ENCODE measurements at regions not wholly inside any gene's neighbourhood (a gene's known extent, or its start where the extent isn't known, plus 50 kb on each side); places are given as distances from the start of the nearest gene placed in this dataset.

DNA sequence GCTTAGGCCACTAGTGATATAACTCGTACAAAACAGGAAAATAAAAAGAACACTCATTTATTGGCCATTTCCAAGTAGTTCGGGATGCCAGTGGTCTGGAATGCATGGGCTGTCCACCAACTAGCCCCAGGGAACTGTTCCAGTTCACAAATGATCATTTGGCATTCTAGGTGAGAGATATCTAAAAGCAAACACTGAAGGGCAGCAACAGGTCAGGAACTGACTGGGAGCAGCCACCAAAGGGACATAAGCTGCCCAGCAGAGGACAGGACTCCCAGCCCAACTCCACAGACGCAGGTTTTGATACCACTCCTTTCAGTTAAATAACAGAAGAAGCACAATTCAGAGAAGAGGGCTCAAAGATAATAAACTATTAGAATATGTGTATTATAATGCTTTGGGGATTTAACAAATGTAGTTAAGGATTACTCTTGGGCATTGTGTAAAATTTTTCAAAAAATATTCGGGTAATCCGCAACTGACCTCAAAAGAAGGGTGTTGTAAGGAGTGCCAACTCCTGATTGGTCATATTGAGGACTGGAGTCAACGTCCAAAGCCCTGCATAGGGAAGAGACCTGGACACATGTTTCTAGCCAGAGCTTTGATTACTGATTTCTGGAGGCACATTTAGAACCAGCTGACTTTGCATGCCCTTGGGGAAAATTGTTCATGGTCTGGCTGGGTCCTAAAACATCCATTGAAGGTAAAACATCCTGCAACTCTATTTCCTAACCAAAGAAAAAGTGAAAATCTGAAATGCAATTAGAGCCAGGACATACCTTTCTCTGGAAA, 320.0 kb downstream of the DNAH5 start:
- no peak for ATAC-seq (ENCODE audit: insufficient number of reproducible peaks, low FRiP score, low read depth)
- TF ChIP-seq, protein P1, sequence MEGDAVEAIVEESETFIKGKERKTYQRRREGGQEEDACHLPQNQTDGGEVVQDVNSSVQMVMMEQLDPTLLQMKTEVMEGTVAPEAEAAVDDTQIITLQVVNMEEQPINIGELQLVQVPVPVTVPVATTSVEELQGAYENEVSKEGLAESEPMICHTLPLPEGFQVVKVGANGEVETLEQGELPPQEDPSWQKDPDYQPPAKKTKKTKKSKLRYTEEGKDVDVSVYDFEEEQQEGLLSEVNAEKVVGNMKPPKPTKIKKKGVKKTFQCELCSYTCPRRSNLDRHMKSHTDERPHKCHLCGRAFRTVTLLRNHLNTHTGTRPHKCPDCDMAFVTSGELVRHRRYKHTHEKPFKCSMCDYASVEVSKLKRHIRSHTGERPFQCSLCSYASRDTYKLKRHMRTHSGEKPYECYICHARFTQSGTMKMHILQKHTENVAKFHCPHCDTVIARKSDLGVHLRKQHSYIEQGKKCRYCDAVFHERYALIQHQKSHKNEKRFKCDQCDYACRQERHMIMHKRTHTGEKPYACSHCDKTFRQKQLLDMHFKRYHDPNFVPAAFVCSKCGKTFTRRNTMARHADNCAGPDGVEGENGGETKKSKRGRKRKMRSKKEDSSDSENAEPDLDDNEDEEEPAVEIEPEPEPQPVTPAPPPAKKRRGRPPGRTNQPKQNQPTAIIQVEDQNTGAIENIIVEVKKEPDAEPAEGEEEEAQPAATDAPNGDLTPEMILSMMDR (IDR thresholded peaks at IDR 0.05): no peak
- Histone ChIP-seq H3K9me3 (no peaks in the 10 kb centered on the region), H3K27ac (no peak overlapping the region), H3K36me3 (no peaks in the 10 kb centered on the region), H3K4me1 (ENCODE audit: control insufficient read depth in 1 of 2, low read depth in 2 of 2) (no peaks in the 10 kb centered on the region), H3K27me3 (replicated peaks; ENCODE audit: insufficient read depth) (no peaks in the 10 kb centered on the region), H3K4me3 (no peak overlapping the region)
- no peak for DNase-seq (ENCODE audit: low spot score)

DNA sequence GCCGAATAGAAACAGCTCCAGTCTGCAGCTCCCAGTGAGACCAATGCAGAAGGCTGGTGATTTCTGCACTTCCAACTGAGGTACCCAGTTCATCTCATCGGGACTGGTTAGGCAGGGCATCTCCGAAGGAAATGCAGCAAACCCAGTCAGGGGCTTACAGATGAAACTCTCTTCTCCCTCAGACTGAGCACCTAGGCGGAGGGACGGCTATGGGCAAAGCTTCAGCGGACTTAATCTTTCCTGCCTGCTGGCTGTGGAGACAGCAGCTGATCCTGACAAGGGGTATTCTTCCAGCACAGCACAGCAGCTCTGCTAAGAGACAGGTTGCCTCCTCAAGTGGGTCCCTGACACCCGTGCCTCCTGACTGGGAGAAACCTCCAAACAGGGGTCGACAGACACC, 330.9 kb downstream of the DNAH5 start:
- ATAC-seq (ENCODE audit: insufficient number of reproducible peaks, low FRiP score, low read depth): no peak
- TF ChIP-seq, protein P1 (IDR thresholded peaks at IDR 0.05): no peak

GRCh38 chr5:13611604-13612003, 332.9 kb downstream of the DNAH5 start:
- Histone ChIP-seq H3K4me3 (no peak overlapping the region), H3K4me1 (ENCODE audit: control insufficient read depth in 1 of 2, low read depth in 2 of 2) (no peaks in the 10 kb centered on the region), H3K27ac (no peak overlapping the region), H3K9me3 (no peaks in the 10 kb centered on the region), H3K36me3 (no peaks in the 10 kb centered on the region), H3K27me3 (replicated peaks; ENCODE audit: insufficient read depth) (no peaks in the 10 kb centered on the region)
- TF ChIP-seq, protein P1 (IDR thresholded peaks at IDR 0.05): no peak
- DNase-seq (ENCODE audit: low spot score): no peak
- no peak for ATAC-seq (ENCODE audit: insufficient number of reproducible peaks, low FRiP score, low read depth)

More for the DNA sequence above, 330.9 kb downstream of the DNAH5 start:
- Histone ChIP-seq H3K36me3 (no peaks in the 10 kb centered on the region), H3K9me3 (no peaks in the 10 kb centered on the region), H3K4me1 (ENCODE audit: control insufficient read depth in 1 of 2, low read depth in 2 of 2) (no peaks in the 10 kb centered on the region), H3K27me3 (replicated peaks; ENCODE audit: insufficient read depth) (no peaks in the 10 kb centered on the region), H3K27ac (no peak overlapping the region), H3K4me3 (no peak overlapping the region)
- DNase-seq (ENCODE audit: low spot score): no peak

GRCh38 chr5:13609504-13609903, 335.0 kb downstream of the DNAH5 start:
- Histone ChIP-seq H3K4me3 (no peak overlapping the region), H3K9me3 (no peaks in the 10 kb centered on the region), H3K27ac (no peak overlapping the region), H3K4me1 (ENCODE audit: control insufficient read depth in 1 of 2, low read depth in 2 of 2) (no peaks in the 10 kb centered on the region), H3K27me3 (replicated peaks; ENCODE audit: insufficient read depth) (no peaks in the 10 kb centered on the region), H3K36me3 (no peaks in the 10 kb centered on the region)
- DNase-seq (ENCODE audit: low spot score) (no peak), ATAC-seq (ENCODE audit: insufficient number of reproducible peaks, low FRiP score, low read depth) (no peak)
- TF ChIP-seq, protein P1 (IDR thresholded peaks at IDR 0.05): no peak

DNA sequence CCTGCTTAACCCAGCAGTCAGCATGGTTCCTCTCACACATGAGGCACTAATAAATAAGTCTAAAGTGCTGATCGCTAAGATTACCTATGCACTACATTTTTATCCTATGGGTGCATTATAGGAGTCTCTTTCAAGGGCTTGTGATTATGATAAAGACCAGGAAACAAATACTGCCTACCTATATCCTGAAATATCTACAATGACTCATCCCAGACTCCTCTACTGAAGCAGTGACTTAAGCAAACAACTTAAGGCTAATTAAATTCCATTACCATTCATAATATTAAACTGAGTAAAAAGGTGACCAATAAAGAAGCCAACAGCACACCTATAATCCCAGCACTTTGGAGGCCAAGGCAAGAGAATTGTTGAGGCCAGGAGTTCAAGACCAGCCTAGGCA, 338.4 kb downstream of the DNAH5 start:
- no peaks in the 10 kb centered on the region for H3K4me1 ChIP-seq (ENCODE audit: control insufficient read depth in 1 of 2, low read depth in 2 of 2)
- no peaks in the 10 kb centered on the region for H3K9me3 ChIP-seq
- H3K27me3 ChIP-seq (replicated peaks; ENCODE audit: insufficient read depth): no peaks in the 10 kb centered on the region
- no peaks in the 10 kb centered on the region for H3K36me3 ChIP-seq
- no peak overlapping the region for H3K4me3 ChIP-seq
- H3K27ac ChIP-seq: no peak overlapping the region
- DNase-seq (ENCODE audit: low spot score): no peak
- TF ChIP-seq, protein P1 (IDR thresholded peaks at IDR 0.05): no peak
- ATAC-seq (ENCODE audit: insufficient number of reproducible peaks, low FRiP score, low read depth): no peak

Data from thoracic aorta (tissue), 2 donors.